ENCODE measurements at regions not wholly inside any gene's neighbourhood (a gene's known extent, or its start where the extent isn't known, plus 50 kb on each side); places are given as distances from the start of the nearest gene placed in this dataset.

- no peak for TF ChIP-seq MXI1 (IDR thresholded peaks at IDR 0.05; ENCODE audit: low read depth, low read length)
- no peak for TF ChIP-seq YBX1 (IDR thresholded peaks at IDR 0.05)
- no peak for TF ChIP-seq ZNF622 (IDR thresholded peaks at IDR 0.05)
These were observed 685.0 kb downstream of the ADGRL2 start (continued) for GRCh38 chr1:82485591-82486369.

- CTCF ChIA-PET: interaction anchor here (0.7 kb wide), 1 partner anchor 194 kb away, joined by 3 read pairs; no protein-coding TSS in a partner anchor
These were observed 682.4 kb downstream of the ADGRL2 start for GRCh38 chr1:82483146-82483545.

More at GRCh38 chr1:82483146-82483545, 682.4 kb downstream of the ADGRL2 start:
- H3K27ac ChIP-seq (ENCODE audit: control insufficient read depth, insufficient read depth): no peak overlapping the region
- H3K4me1 ChIP-seq (ENCODE audit: control insufficient read depth, insufficient read depth, low read length): no peaks in the 10 kb centered on the region
- no peak overlapping the region for H3K9ac ChIP-seq (ENCODE audit: control insufficient read depth, insufficient read depth, low read length)
- no peak overlapping the region for H3K4me3 ChIP-seq
- 18% methylated on average over 5 of the region's 5 CpGs for WGBS (ENCODE audit: insufficient coverage, insufficient replicate concordance, low lambda C conversion rate, missing lambda C conversion rate)
- ChIA-PET RAD21 (ENCODE audit: unreplicated experiment) (no interaction called here), SMC1A (ENCODE audit: uncharacterized antibody, unreplicated experiment) (no interaction called here), POLR2A (no interaction called here)
- H2AFZ ChIP-seq (ENCODE audit: control insufficient read depth, low read depth, low read length): no peak overlapping the region
- ATAC-seq: no peak
- TF ChIP-seq NR2C2 (IDR thresholded peaks at IDR 0.05; ENCODE audit: borderline replicate concordance, control insufficient read depth, insufficient read length, low read depth) (no peak), SMC3 (IDR thresholded peaks at IDR 0.05; ENCODE audit: borderline replicate concordance, low read length) (no peak), GABPA (IDR thresholded peaks at IDR 0.05; ENCODE audit: low read depth) (no peak), MYC (IDR thresholded peaks at IDR 0.05; ENCODE audit: insufficient read depth, insufficient read length, insufficient replicate concordance, low read length, severe bottlenecking) (no peak), NR2F1 (conservative IDR thresholded peaks at IDR 0.05) (no peak), TCF7 (IDR thresholded peaks at IDR 0.05; ENCODE audit: borderline replicate concordance) (no peak), SRF (IDR thresholded peaks at IDR 0.05; ENCODE audit: low read depth in 2 of 2, low read length in 2 of 2) (no peak), USF2 (IDR thresholded peaks at IDR 0.05; ENCODE audit: borderline replicate concordance, low read depth, low read length) (no peak)
- H3K36me3 ChIP-seq (ENCODE audit: control insufficient read depth in 2 of 2, insufficient read depth in 2 of 2, low read length in 1 of 2): no peaks in the 10 kb centered on the region
- no peak for FAIRE-seq
- H3K27me3 ChIP-seq (replicated peaks in 1 of 2; ENCODE audit: control insufficient read depth in 2 of 2, insufficient read depth in 2 of 2, low read length in 1 of 2): no peaks in the 10 kb centered on the region
- no peaks in the 10 kb centered on the region for H3K79me2 ChIP-seq (ENCODE audit: control insufficient read depth, insufficient read depth, low read length)
- intact Hi-C loops (cut with micrococcal nuclease; ENCODE audit: unreplicated experiment) (no loop called here), in situ Hi-C loops (cut with MboI) (no loop called here)
- DNase-seq (ENCODE audit: low read depth, low spot score): no peak
- no TSS peak for BruUV-seq (replicated peaks)
- no peaks in the 10 kb centered on the region for H3K9me3 ChIP-seq (replicated peaks; ENCODE audit: control insufficient read depth, insufficient read depth, low read length)
- no peak overlapping the region for H3K4me2 ChIP-seq (ENCODE audit: control insufficient read depth, insufficient read depth)
- H4K20me1 ChIP-seq (ENCODE audit: control insufficient read depth, insufficient read depth): no peaks in the 10 kb centered on the region
